Right cardiac atrium (tissue), 5 donors: ENCODE measurements at regions not wholly inside any gene's neighbourhood (a gene's known extent, or its start where the extent isn't known, plus 50 kb on each side); places are given as distances from the start of the nearest gene placed in this dataset.
"Not testable (repeated sequence)": the region's sequence is repeated elsewhere in the genome, so short reads cannot be mapped to it uniquely, and the experiment has no call there.

Experiments
- ATAC-seq, 2 donors: fragments of 200-7000 bp; cut with Tn5 transposase; one replicate each; pipeline versions ENCODE4 v1.8.0 to v1.9.1; 2020; ENCODE audit warnings: moderate library complexity in 2 of 2, mild to moderate bottlenecking in 1 of 2
- DNase-seq, 3 donors: peaks; one replicate each; pipeline ENCODE4 v3.0.0-alpha.2; 2020
- H3K27ac ChIP-seq: one replicate; pipeline ENCODE4 v1.5.1; 2013; ENCODE audit warnings: mild to moderate bottlenecking, low read length, control low read depth, moderate library complexity
- H3K27me3 ChIP-seq: one replicate; pipeline ENCODE4 v1.6.1; 2013; ENCODE audit not compliant: control insufficient read depth, insufficient read depth
- H3K4me1 ChIP-seq: one replicate; pipeline ENCODE4 v1.6.1; 2013; ENCODE audit warnings: low read length; ENCODE audit not compliant: control insufficient read depth, insufficient read depth
- H3K4me3 ChIP-seq: one replicate; pipeline ENCODE4 v1.5.1; 2013; ENCODE audit warnings: low read length, control low read depth
- H3K9me3 ChIP-seq: one replicate; pipeline ENCODE4 v1.6.1; 2013; ENCODE audit warnings: low read length; ENCODE audit not compliant: control insufficient read depth
- WGBS: extraction: QIAGEN DNeasy Blood & Tissue Kit; methylation state at CpG from one replicate; pipeline ENCODE4 v1.1.7; 2013; 5-methylcytosine and 5-hydroxymethylcytosine counted together
- intact Hi-C, 4 donors: fragments of 100-400 bp; cut with DNase I; formaldehyde crosslinking; loops; one replicate each; pipeline versions ENCODE4 v1.11.0 to v1.14.0; 2022 to 2023
- donor health status: healthy with polysubstance abuse.
- donor health status: DM: no; HTN: yes; CAD: no.
- donor health status: DM: no; HTN: no; CAD: no.
- donor health status: DM: no; HTN: yes; CAD: no; lungs with severe emphysema.
- donor health status: DM: yes; HTN: yes; CAD: no.

- intact Hi-C loops = no loop called here
- WGBS = 55% methylated on average over 6 of the region's 6 CpGs
- Histone ChIP-seq H3K4me3 (no peak overlapping the region), H3K27ac (no peak overlapping the region), H3K4me1 (no peaks in the 10 kb centered on the region), H3K9me3 (no peaks in the 10 kb centered on the region), H3K27me3 (no peaks in the 10 kb centered on the region)
- ATAC-seq (no peak), DNase-seq (no peak)
These were observed 215.3 kb upstream of the PKP2 start for GRCh38 chr12:33111850-33112249.

GRCh38 chr12:33107827-33108226, 211.2 kb upstream of the PKP2 start:
- H3K4me3 ChIP-seq, H3K27me3 ChIP-seq, H3K4me1 ChIP-seq, intact Hi-C loops, H3K27ac ChIP-seq, ATAC-seq, DNase-seq, H3K9me3 ChIP-seq: not testable (repeated sequence)
- WGBS = 75% methylated on average over 7 of the region's 7 CpGs

- intact Hi-C loops = no loop called here
- Histone ChIP-seq H3K27me3 (no peaks in the 10 kb centered on the region), H3K9me3 (no peaks in the 10 kb centered on the region), H3K27ac (no peak overlapping the region), H3K4me1 (no peaks in the 10 kb centered on the region), H3K4me3 (no peak overlapping the region)
- ATAC-seq (no peak), DNase-seq (no peak)
- 63% methylated on average over 2 of the region's 2 CpGs for WGBS
These were observed 197.0 kb upstream of the PKP2 start for GRCh38 chr12:33093534-33093933.

- ATAC-seq = not testable (repeated sequence)
These were observed 191.3 kb upstream of the PKP2 start for GRCh38 chr12:33087876-33088275.

GRCh38 chr12:33076401-33076800, 179.8 kb upstream of the PKP2 start:
- WGBS = 80% methylated on average over 9 of the region's 9 CpGs
- H3K27me3 ChIP-seq, intact Hi-C loops: not testable (repeated sequence)

More at GRCh38 chr12:33087876-33088275, 191.3 kb upstream of the PKP2 start:
- H3K4me1 ChIP-seq, intact Hi-C loops, H3K4me3 ChIP-seq, H3K27ac ChIP-seq, H3K27me3 ChIP-seq, H3K9me3 ChIP-seq, DNase-seq: not testable (repeated sequence)
- 70% methylated on average over 1 of the region's 1 CpG for WGBS

GRCh38 chr12:33075130-33075766, 178.7 kb upstream of the PKP2 start:
- WGBS = 88% methylated on average over 25 of the region's 25 CpGs
- ATAC-seq, H3K27me3 ChIP-seq, H3K9me3 ChIP-seq, DNase-seq, H3K27ac ChIP-seq, H3K4me3 ChIP-seq, intact Hi-C loops, H3K4me1 ChIP-seq: not testable (repeated sequence)

More at GRCh38 chr12:33076401-33076800, 179.8 kb upstream of the PKP2 start:
- H3K27ac ChIP-seq, ATAC-seq, DNase-seq, H3K4me1 ChIP-seq, H3K4me3 ChIP-seq, H3K9me3 ChIP-seq: not testable (repeated sequence)

GRCh38 chr12:33061844-33062243, 165.3 kb upstream of the PKP2 start:
- no peak for DNase-seq
- no peaks in the 10 kb centered on the region for H3K27me3 ChIP-seq
- H3K4me3 ChIP-seq = no peak overlapping the region
- intact Hi-C loops = no loop called here
- H3K9me3 ChIP-seq = no peaks in the 10 kb centered on the region
- H3K4me1 ChIP-seq = no peaks in the 10 kb centered on the region
- ATAC-seq = no peak
- H3K27ac ChIP-seq = no peak overlapping the region

- no peak overlapping the region for H3K4me3 ChIP-seq
- no peak for ATAC-seq
- no peak overlapping the region for H3K27ac ChIP-seq
- intact Hi-C loops = no loop called here
- no peaks in the 10 kb centered on the region for H3K9me3 ChIP-seq
- no peaks in the 10 kb centered on the region for H3K27me3 ChIP-seq
- no peaks in the 10 kb centered on the region for H3K4me1 ChIP-seq
- no peak for DNase-seq
- WGBS = 61% methylated on average over 3 of the region's 3 CpGs
These were observed 157.8 kb upstream of the PKP2 start for GRCh38 chr12:33054371-33054770.

- 92% methylated on average over 41 of the region's 41 CpGs for WGBS
- ATAC-seq = peak in 1 of 2 donors; percentile 38
- Histone ChIP-seq H3K27me3 (no peaks in the 10 kb centered on the region), H3K27ac (no peak overlapping the region), H3K4me3 (no peak overlapping the region), H3K9me3 (no peaks in the 10 kb centered on the region), H3K4me1 (no peaks in the 10 kb centered on the region)
- DNase-seq = peak in 2 of 3 donors; percentile 29 to 39
- intact Hi-C loops = no loop called here
These were observed 155.8 kb upstream of the PKP2 start for GRCh38 chr12:33052141-33053051.

- Histone ChIP-seq H3K4me1 (no peaks in the 10 kb centered on the region), H3K27ac (no peak overlapping the region), H3K9me3 (no peaks in the 10 kb centered on the region), H3K27me3 (no peaks in the 10 kb centered on the region), H3K4me3 (no peak overlapping the region)
- intact Hi-C loops = no loop called here
- WGBS = 70% methylated on average over 4 of the region's 4 CpGs
- DNase-seq (no peak), ATAC-seq (no peak)
These were observed 151.1 kb upstream of the PKP2 start for GRCh38 chr12:33047666-33048065.

GRCh38 chr12:33044447-33044846, 147.9 kb upstream of the PKP2 start:
- no peak for DNase-seq
- WGBS = 39% methylated on average over 3 of the region's 3 CpGs

More at GRCh38 chr12:33044447-33044846, 147.9 kb upstream of the PKP2 start:
- Histone ChIP-seq H3K27ac (no peak overlapping the region), H3K4me3 (no peak overlapping the region), H3K9me3 (no peaks in the 10 kb centered on the region), H3K4me1 (no peaks in the 10 kb centered on the region), H3K27me3 (no peaks in the 10 kb centered on the region)
- intact Hi-C loops = no loop called here
- ATAC-seq = no peak
